Hematopoietic multipotent progenitor cell (in vitro differentiated cells): ENCODE measurements at regions not wholly inside any gene's neighbourhood (a gene's known extent, or its start where the extent isn't known, plus 50 kb on each side); places are given as distances from the start of the nearest gene placed in this dataset.

Source experiments
- DNase-seq, 3 donors: peaks; one replicate each; pipeline ENCODE4 v3.0.0-alpha.2; 2011 to 2015; ENCODE audit warnings: low read depth in 2 of 3, low spot score in 2 of 3

- no peak for DNase-seq
Measured at GRCh38 chr3:194801461-194802432, 116.1 kb downstream of the FAM43A start.

- DNase-seq, result no peak
Measured at GRCh38 chr3:194804796-194805195, 119.1 kb downstream of the FAM43A start.

- DNase-seq, result no peak
Measured at GRCh38 chr3:194805546-194805945, 119.9 kb downstream of the FAM43A start.

GRCh38 chr3:194806991-194807630 lies 121.4 kb downstream of the FAM43A start:
- DNase-seq, result no peak

GRCh38 chr3:194808640-194809097 lies 123.0 kb downstream of the FAM43A start:
- DNase-seq, result no peak

- DNase-seq, result no peak
Measured at GRCh38 chr3:194809382-194809781, 123.7 kb downstream of the FAM43A start.

- no peak for DNase-seq
Measured at GRCh38 chr3:194810076-194810475, 124.4 kb downstream of the FAM43A start.

GRCh38 chr3:194811118-194811517 lies 125.4 kb downstream of the FAM43A start:
- DNase-seq, result no peak

GRCh38 chr3:194812176-194812575 lies 126.5 kb downstream of the FAM43A start:
- no peak for DNase-seq

- DNase-seq, result no peak
Measured at GRCh38 chr3:194814878-194815357, 129.2 kb downstream of the FAM43A start.

GRCh38 chr3:194816748-194817591 lies 131.3 kb downstream of the FAM43A start:
- DNase-seq, result no peak

GRCh38 chr3:194817592-194817930 lies 131.9 kb downstream of the FAM43A start:
- no peak for DNase-seq

GRCh38 chr3:194817936-194818335 lies 132.3 kb downstream of the FAM43A start:
- DNase-seq, result no peak

GRCh38 chr3:194824100-194824499 lies 138.4 kb downstream of the FAM43A start:
- DNase-seq, result no peak

GRCh38 chr3:194824701-194825111 lies 139.0 kb downstream of the FAM43A start:
- DNase-seq, result no peak

GRCh38 chr3:194826594-194826993 lies 140.9 kb downstream of the FAM43A start:
- DNase-seq, result no peak

GRCh38 chr3:194827486-194827885 lies 141.8 kb downstream of the FAM43A start:
- no peak for DNase-seq

GRCh38 chr3:194828116-194828515 lies 142.4 kb downstream of the FAM43A start:
- no peak for DNase-seq

GRCh38 chr3:194828926-194829325 lies 143.2 kb downstream of the FAM43A start:
- no peak for DNase-seq

- DNase-seq, result no peak
Measured at GRCh38 chr3:194830401-194830800, 144.7 kb downstream of the FAM43A start.

- no peak for DNase-seq
Measured at GRCh38 chr3:194830978-194831377, 145.3 kb downstream of the FAM43A start.
